ENCODE measurements at regions not wholly inside any gene's neighbourhood (a gene's known extent, or its start where the extent isn't known, plus 50 kb on each side); places are given as distances from the start of the nearest gene placed in this dataset.
A peak's percentile ranks its signal among the peaks of the same experiment; 100 is the strongest.

- TF ChIP-seq CTCF (conservative IDR thresholded peaks at IDR 0.05; ENCODE audit: low read depth, low read length) = no peak
- no peak overlapping the region for H3K4me3 ChIP-seq (ENCODE audit: low read depth, low read length)
- no peak for DNase-seq (ENCODE audit: low read depth)
Observed at GRCh38 chr18:49697757-49698524, 115.4 kb downstream of the ACAA2 start.

- DNase-seq (ENCODE audit: low read depth) = no peak
- no peak for TF ChIP-seq CTCF (conservative IDR thresholded peaks at IDR 0.05; ENCODE audit: low read depth, low read length)
- H3K4me3 ChIP-seq (ENCODE audit: low read depth, low read length) = no peak overlapping the region
Observed at GRCh38 chr18:49697049-49697448, 116.3 kb downstream of the ACAA2 start.

GRCh38 chr18:49694402-49694801 is 118.9 kb downstream of the ACAA2 start:
- DNase-seq (ENCODE audit: low read depth) = no peak
- no peak for TF ChIP-seq CTCF (conservative IDR thresholded peaks at IDR 0.05; ENCODE audit: low read depth, low read length)
- H3K4me3 ChIP-seq (ENCODE audit: low read depth, low read length) = no peak overlapping the region

GRCh38 chr18:49693717-49694005 is 119.7 kb downstream of the ACAA2 start:
- no peak for TF ChIP-seq CTCF (conservative IDR thresholded peaks at IDR 0.05; ENCODE audit: low read depth, low read length)
- no peak overlapping the region for H3K4me3 ChIP-seq (ENCODE audit: low read depth, low read length)
- DNase-seq (ENCODE audit: low read depth) = no peak

- TF ChIP-seq CTCF (conservative IDR thresholded peaks at IDR 0.05; ENCODE audit: low read depth, low read length) = no peak
- no peak for DNase-seq (ENCODE audit: low read depth)
- H3K4me3 ChIP-seq (ENCODE audit: low read depth, low read length) = no peak overlapping the region
Observed at GRCh38 chr18:49692906-49693716, 120.2 kb downstream of the ACAA2 start.

- DNase-seq (ENCODE audit: low read depth) = peak; percentile 71
- TF ChIP-seq CTCF (conservative IDR thresholded peaks at IDR 0.05; ENCODE audit: low read depth, low read length) = no peak
- H3K4me3 ChIP-seq (ENCODE audit: low read depth, low read length) = no peak overlapping the region
Observed at GRCh38 chr18:49691177-49691608, 122.1 kb downstream of the ACAA2 start.

Data from choroid plexus epithelial cell (primary cell).